HG02938 (cell line): ENCODE measurements at regions not wholly inside any gene's neighbourhood (a gene's known extent, or its start where the extent isn't known, plus 50 kb on each side); places are given as distances from the start of the nearest gene placed in this dataset.

Source experiments
- ATAC-seq: cut with Tn5 transposase; IDR thresholded peaks from one replicate; pipeline ENCODE4 v1.9.1; 2021; ENCODE audit warnings: mild to moderate bottlenecking, moderate library complexity; ENCODE audit not compliant: unreplicated experiment

GRCh38 chr2:17309181-17309580 lies 209.1 kb downstream of the RAD51AP2 start:
- no peak for ATAC-seq

- ATAC-seq = no peak
Measured at GRCh38 chr2:17306706-17307105, 211.5 kb downstream of the RAD51AP2 start.

- no peak for ATAC-seq
Measured at GRCh38 chr2:17306219-17306618, 212.0 kb downstream of the RAD51AP2 start.

- no peak for ATAC-seq
Measured at GRCh38 chr2:17303521-17303920, 214.7 kb downstream of the RAD51AP2 start.

GRCh38 chr2:17303054-17303453 lies 215.2 kb downstream of the RAD51AP2 start:
- no peak for ATAC-seq

GRCh38 chr2:17302281-17302680 lies 216.0 kb downstream of the RAD51AP2 start:
- no peak for ATAC-seq

- no peak for ATAC-seq
Measured at GRCh38 chr2:17301437-17301836, 216.8 kb downstream of the RAD51AP2 start.

- ATAC-seq = no peak
Measured at GRCh38 chr2:17299891-17300540, 218.2 kb downstream of the RAD51AP2 start.

GRCh38 chr2:17298453-17298852 lies 219.8 kb downstream of the RAD51AP2 start:
- ATAC-seq = no peak

GRCh38 chr2:17296686-17297085 lies 221.6 kb downstream of the RAD51AP2 start:
- no peak for ATAC-seq

GRCh38 chr2:17289669-17290068 lies 228.6 kb downstream of the RAD51AP2 start:
- no peak for ATAC-seq

- no peak for ATAC-seq
Measured at GRCh38 chr2:17287183-17287582, 231.1 kb downstream of the RAD51AP2 start.

GRCh38 chr2:17282826-17283225 lies 235.4 kb downstream of the RAD51AP2 start:
- no peak for ATAC-seq

- ATAC-seq = no peak
Measured at GRCh38 chr2:17282245-17282644, 236.0 kb downstream of the RAD51AP2 start.

- no peak for ATAC-seq
Measured at GRCh38 chr2:17276220-17276619, 242.0 kb downstream of the RAD51AP2 start.

- no peak for ATAC-seq
Measured at GRCh38 chr2:17272652-17273525, 245.4 kb downstream of the RAD51AP2 start.

GRCh38 chr2:17272170-17272569 lies 246.1 kb downstream of the RAD51AP2 start:
- no peak for ATAC-seq

- ATAC-seq = no peak
Measured at GRCh38 chr2:17271416-17271815, 246.8 kb downstream of the RAD51AP2 start.

- no peak for ATAC-seq
Measured at GRCh38 chr2:17270894-17271293, 247.3 kb downstream of the RAD51AP2 start.

GRCh38 chr2:17263570-17263968 lies 254.7 kb downstream of the RAD51AP2 start:
- no peak for ATAC-seq

- no peak for ATAC-seq
Measured at GRCh38 chr2:17262854-17263569, 255.2 kb downstream of the RAD51AP2 start.

- ATAC-seq = no peak
Measured at GRCh38 chr2:17259613-17260012, 258.6 kb downstream of the RAD51AP2 start.
